SH-SY5Y (cell line): ENCODE measurements at regions not wholly inside any gene's neighbourhood (a gene's known extent, or its start where the extent isn't known, plus 50 kb on each side); places are given as distances from the start of the nearest gene placed in this dataset.

Experiments used
- GATA2 ChIP-seq: IDR thresholded peaks from 2 replicates; pipeline ENCODE4 v1.6.1; 2011; ENCODE audit warnings: mild to moderate bottlenecking, low read depth, low read length
- GATA3 ChIP-seq: IDR thresholded peaks from 2 replicates; pipeline ENCODE4 v1.6.1; 2011; ENCODE audit warnings: low read depth, mild to moderate bottlenecking, low read length, moderate library complexity

DNA sequence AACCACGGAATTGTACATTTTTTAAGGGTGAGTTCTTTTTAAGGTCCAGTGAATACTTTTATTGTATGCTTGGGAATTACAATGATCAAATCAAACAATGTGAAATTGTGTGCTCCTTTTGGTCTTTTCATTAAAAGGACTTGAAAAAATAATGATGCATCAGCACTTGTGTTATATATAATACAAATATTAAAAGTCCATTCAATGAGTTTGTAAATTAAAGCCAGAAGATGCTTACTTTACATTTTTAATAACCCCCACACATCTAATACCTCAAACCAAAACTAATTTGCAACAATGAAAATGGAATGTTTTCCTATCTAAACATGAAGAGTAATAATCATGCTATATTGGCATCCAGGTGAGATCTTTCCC, 369.8 kb upstream of the LCORL start:
- TF ChIP-seq GATA3 (no peak), GATA2 (no peak)
